Esophagus muscularis mucosa (tissue), 4 donors: ENCODE measurements at regions not wholly inside any gene's neighbourhood (a gene's known extent, or its start where the extent isn't known, plus 50 kb on each side); places are given as distances from the start of the nearest gene placed in this dataset.

ENCODE experiments used
- DNase-seq: peaks from one replicate; pipeline ENCODE4 v3.0.0-alpha.2; 2017; ENCODE audit errors: extremely low spot score
- H3K27ac ChIP-seq, 4 donors: fragments of 200-600 bp; sonication (generic); replicated peaks in 1 of 4; 1 replicate in 3 of 4; 2 replicates in 1 of 4; pipeline ENCODE4 v1.5.1; 2016 to 2019; ENCODE audit warnings: mild to moderate bottlenecking in 1 of 4
- H3K27me3 ChIP-seq, 4 donors: fragments of 200-600 bp; sonication (generic); one replicate each; pipeline versions ENCODE4 v1.5.1 to v1.6.0; 2016 to 2019
- H3K36me3 ChIP-seq, 4 donors: fragments of 200-600 bp; sonication (generic); one replicate each; pipeline ENCODE4 v1.5.1; 2016 to 2019
- H3K4me1 ChIP-seq, 4 donors: fragments of 200-600 bp; sonication (generic); one replicate each; pipeline ENCODE4 v1.5.1; 2016 to 2019
- H3K4me3 ChIP-seq, 4 donors: fragments of 200-600 bp; sonication (generic); 1 replicate in 2 of 4; 2 replicates in 2 of 4; pipeline ENCODE4 v1.5.1; 2016 to 2019; ENCODE audit warnings: mild to moderate bottlenecking in 4 of 4, moderate library complexity in 1 of 4
- H3K9me3 ChIP-seq, 4 donors: fragments of 200-600 bp; sonication (generic); 1 replicate in 3 of 4; 2 replicates in 1 of 4; pipeline ENCODE4 v1.5.1; 2016 to 2019
- CTCF ChIP-seq, 3 experiments: fragments of 200-600 bp in 2 of 3; fragments of 450-650 bp in 1 of 3; sonication (generic) in 2 of 3; IDR thresholded peaks; one replicate each; pipeline ENCODE4 v1.5.1; 2017 to 2019; ENCODE audit warnings: antibody characterized with exemption in 3 of 3, mild to moderate bottlenecking in 2 of 3, moderate library complexity in 1 of 3
- EP300 ChIP-seq: sonication (generic); formaldehyde crosslinking; IDR thresholded peaks from one replicate; pipeline ENCODE4 v1.6.1; 2017; ENCODE audit warnings: antibody characterized with exemption
- POLR2A ChIP-seq: fragments of 450-650 bp; IDR thresholded peaks from one replicate; pipeline ENCODE4 v1.6.1; 2017; ENCODE audit warnings: antibody characterized with exemption, moderate library complexity, mild to moderate bottlenecking, low read depth
- POLR2AphosphoS5 ChIP-seq, 2 donors: sonication (generic); formaldehyde crosslinking; IDR thresholded peaks; one replicate each; pipeline ENCODE4 v1.6.1; 2017; ENCODE audit warnings: antibody characterized with exemption in 2 of 2
- WGBS: methylation state at CpG from one replicate; pipeline ENCODE4 v1.1.5; 2018; 5-methylcytosine and 5-hydroxymethylcytosine counted together
- intact Hi-C: fragments of 100-400 bp; cut with DNase I; formaldehyde crosslinking; loops from one replicate; pipeline ENCODE4 v1.15.1; 2023

GRCh38 chr5:8362495-8362894 is 493.5 kb downstream of the MTRR start:
- no peaks in the 10 kb centered on the region for H3K9me3 ChIP-seq
- intact Hi-C loops, result no loop called here
- no peaks in the 10 kb centered on the region for H3K36me3 ChIP-seq
- no peaks in the 10 kb centered on the region for H3K27me3 ChIP-seq
- H3K4me3 ChIP-seq, result no peak overlapping the region
- TF ChIP-seq POLR2AphosphoS5 (IDR thresholded peaks at IDR 0.05) (no peak), CTCF (IDR thresholded peaks at IDR 0.05) (no peak), POLR2A (no peak), EP300 (no peak)
- H3K27ac ChIP-seq, result no peak overlapping the region
- peak; percentile 31 for DNase-seq
- WGBS, result 55% methylated on average over 1 of the region's 1 CpG
- no peaks in the 10 kb centered on the region for H3K4me1 ChIP-seq

GRCh38 chr5:8363138-8363537 is 494.2 kb downstream of the MTRR start:
- no peaks in the 10 kb centered on the region for H3K36me3 ChIP-seq
- 87% methylated on average over 3 of the region's 3 CpGs for WGBS
- no peaks in the 10 kb centered on the region for H3K4me1 ChIP-seq
- intact Hi-C loops, result no loop called here
- no peaks in the 10 kb centered on the region for H3K9me3 ChIP-seq
- no peak overlapping the region for H3K4me3 ChIP-seq
- TF ChIP-seq POLR2AphosphoS5 (IDR thresholded peaks at IDR 0.05) (no peak), POLR2A (no peak), CTCF (IDR thresholded peaks at IDR 0.05) (no peak), EP300 (no peak)
- peak; percentile 47 for DNase-seq
- H3K27me3 ChIP-seq, result no peaks in the 10 kb centered on the region
- H3K27ac ChIP-seq, result no peak overlapping the region

- peak; percentile 74 for DNase-seq
- Histone ChIP-seq H3K27me3 (no peaks in the 10 kb centered on the region), H3K4me3 (no peak overlapping the region), H3K36me3 (no peaks in the 10 kb centered on the region), H3K9me3 (no peaks in the 10 kb centered on the region), H3K27ac (no peak overlapping the region), H3K4me1 (no peaks in the 10 kb centered on the region)
- intact Hi-C loops, result no loop called here
- TF ChIP-seq POLR2A, result no peak
- no peak for TF ChIP-seq EP300
- TF ChIP-seq POLR2AphosphoS5 (IDR thresholded peaks at IDR 0.05), result no peak
- TF ChIP-seq CTCF (IDR thresholded peaks at IDR 0.05), result no peak
- WGBS, result 65% methylated on average over 6 of the region's 6 CpGs
These were observed 497.3 kb downstream of the MTRR start for GRCh38 chr5:8366266-8366665.

- Histone ChIP-seq H3K4me3 (no peak overlapping the region), H3K27ac (no peak overlapping the region), H3K36me3 (no peaks in the 10 kb centered on the region), H3K9me3 (no peaks in the 10 kb centered on the region), H3K4me1 (no peaks in the 10 kb centered on the region), H3K27me3 (no peaks in the 10 kb centered on the region)
- TF ChIP-seq CTCF (IDR thresholded peaks at IDR 0.05) (no peak), POLR2A (no peak), POLR2AphosphoS5 (IDR thresholded peaks at IDR 0.05) (no peak), EP300 (no peak)
- no peak for DNase-seq
- intact Hi-C loops, result no loop called here
- WGBS, result 95% methylated on average over 2 of the region's 2 CpGs
These were observed 507.5 kb downstream of the MTRR start for GRCh38 chr5:8376478-8376877.

- H3K27me3 ChIP-seq, result no peaks in the 10 kb centered on the region
- no peak for DNase-seq
- H3K36me3 ChIP-seq, result no peaks in the 10 kb centered on the region
- no peaks in the 10 kb centered on the region for H3K4me1 ChIP-seq
- TF ChIP-seq CTCF (IDR thresholded peaks at IDR 0.05), result no peak
- TF ChIP-seq EP300, result no peak
- TF ChIP-seq POLR2AphosphoS5 (IDR thresholded peaks at IDR 0.05), result no peak
- no peaks in the 10 kb centered on the region for H3K9me3 ChIP-seq
- intact Hi-C loops, result no loop called here
- no peak overlapping the region for H3K4me3 ChIP-seq
- H3K27ac ChIP-seq, result no peak overlapping the region
These were observed 513.0 kb downstream of the MTRR start for GRCh38 chr5:8381972-8382371.
